Ovary (tissue), 7 donors: ENCODE measurements at regions not wholly inside any gene's neighbourhood (a gene's known extent, or its start where the extent isn't known, plus 50 kb on each side); places are given as distances from the start of the nearest gene placed in this dataset.

Experiments
- DNase-seq, 5 donors: peaks; one replicate each; pipeline ENCODE4 v3.0.0-alpha.2; 2019 to 2020
- H3K27ac ChIP-seq, 2 donors: fragments of 200-600 bp; one replicate each; pipeline versions ENCODE4 v1.5.1 to v1.8.0; 2019 to 2022
- H3K27me3 ChIP-seq: fragments of 200-600 bp; one replicate; pipeline ENCODE4 v1.8.0; 2022
- H3K36me3 ChIP-seq: fragments of 200-600 bp; sonication (generic); one replicate; pipeline ENCODE4 v1.5.1; 2019
- H3K4me1 ChIP-seq: one replicate; pipeline ENCODE4 v1.8.1; 2013; ENCODE audit warnings: mild to moderate bottlenecking, moderate library complexity; ENCODE audit not compliant: insufficient read depth
- H3K4me3 ChIP-seq: fragments of 200-600 bp; sonication (generic); one replicate; pipeline ENCODE4 v1.5.1; 2017
- H3K9me3 ChIP-seq, 2 donors: fragments of 200-600 bp in 1 of 2; sonication (generic) in 1 of 2; one replicate each; pipeline versions ENCODE4 v1.5.1 to v1.8.1; 2013 to 2019; ENCODE audit warnings: mild to moderate bottlenecking in 1 of 2, moderate library complexity in 1 of 2
- EP300 ChIP-seq: sonication (generic); formaldehyde crosslinking; IDR thresholded peaks from one replicate; pipeline ENCODE4 v1.6.1; 2017; ENCODE audit warnings: antibody characterized with exemption
- POLR2A ChIP-seq: fragments of 450-650 bp; IDR thresholded peaks from one replicate; pipeline ENCODE4 v1.6.1; 2017; ENCODE audit warnings: antibody characterized with exemption, mild to moderate bottlenecking, moderate library complexity
- WGBS, 3 donors: extraction: QIAGEN DNeasy Blood & Tissue Kit in 1 of 3; methylation state at CpG; one replicate each; pipeline versions ENCODE4 v1.1.5 to v1.1.7; 2013 to 2017; 5-methylcytosine and 5-hydroxymethylcytosine counted together
- intact Hi-C, 4 donors: fragments of 100-400 bp; cut with DNase I; formaldehyde crosslinking; loops; one replicate each; pipeline versions ENCODE4 v1.11.0 to v1.15.1; 2022 to 2023
- TF ChIP-seq, protein P1 (sequence below), 3 donors: fragments of 450-650 bp in 2 of 3; fragments of 200-600 bp in 1 of 3; IDR thresholded peaks; one replicate each; pipeline versions ENCODE4 v1.5.1 to v1.8.0; 2016 to 2022; ENCODE audit warnings: antibody characterized with exemption in 3 of 3, mild to moderate bottlenecking in 1 of 3
- donor health status: DM: no; HTN: no; CAD: no; lungs with moderate emphysema.
- donor health status: DM: no; HTN: no; CAD: no.
- donor health status: Bipolar disorder and iron deficiency.
- donor health status: DM: no; HTN: no; CAD: no.
- donor health status: DM: yes; HTN: yes; CAD: no.

DNA sequence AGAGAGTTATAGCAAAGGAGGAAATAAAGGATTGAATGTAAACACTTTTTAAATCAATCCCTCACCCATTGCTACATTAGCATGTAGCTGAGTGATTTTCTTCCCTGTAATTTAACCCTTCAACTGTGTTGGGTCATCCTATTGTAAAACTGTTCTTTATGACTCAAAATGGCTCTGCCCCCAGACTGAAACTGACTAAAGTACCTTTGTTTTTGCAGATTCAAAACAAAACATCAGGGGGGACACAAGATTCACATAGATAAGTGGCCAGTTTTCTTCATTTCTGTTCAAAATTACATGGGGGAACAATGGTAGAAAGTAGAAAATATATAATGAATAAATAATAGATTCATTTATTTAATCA lies 268.4 kb downstream of the IGSF11 start:
- H3K27ac ChIP-seq, result no peak overlapping the region
- intact Hi-C loops, result no loop called here
- DNase-seq, result no peak
- H3K27me3 ChIP-seq, result no peaks in the 10 kb centered on the region
- no peak overlapping the region for H3K4me3 ChIP-seq
- TF ChIP-seq, protein P1, sequence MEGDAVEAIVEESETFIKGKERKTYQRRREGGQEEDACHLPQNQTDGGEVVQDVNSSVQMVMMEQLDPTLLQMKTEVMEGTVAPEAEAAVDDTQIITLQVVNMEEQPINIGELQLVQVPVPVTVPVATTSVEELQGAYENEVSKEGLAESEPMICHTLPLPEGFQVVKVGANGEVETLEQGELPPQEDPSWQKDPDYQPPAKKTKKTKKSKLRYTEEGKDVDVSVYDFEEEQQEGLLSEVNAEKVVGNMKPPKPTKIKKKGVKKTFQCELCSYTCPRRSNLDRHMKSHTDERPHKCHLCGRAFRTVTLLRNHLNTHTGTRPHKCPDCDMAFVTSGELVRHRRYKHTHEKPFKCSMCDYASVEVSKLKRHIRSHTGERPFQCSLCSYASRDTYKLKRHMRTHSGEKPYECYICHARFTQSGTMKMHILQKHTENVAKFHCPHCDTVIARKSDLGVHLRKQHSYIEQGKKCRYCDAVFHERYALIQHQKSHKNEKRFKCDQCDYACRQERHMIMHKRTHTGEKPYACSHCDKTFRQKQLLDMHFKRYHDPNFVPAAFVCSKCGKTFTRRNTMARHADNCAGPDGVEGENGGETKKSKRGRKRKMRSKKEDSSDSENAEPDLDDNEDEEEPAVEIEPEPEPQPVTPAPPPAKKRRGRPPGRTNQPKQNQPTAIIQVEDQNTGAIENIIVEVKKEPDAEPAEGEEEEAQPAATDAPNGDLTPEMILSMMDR (IDR thresholded peaks at IDR 0.05), result no peak
- TF ChIP-seq POLR2A (no peak), EP300 (no peak)
- no peaks in the 10 kb centered on the region for H3K36me3 ChIP-seq
- no peaks in the 10 kb centered on the region for H3K9me3 ChIP-seq
- no peaks in the 10 kb centered on the region for H3K4me1 ChIP-seq

DNA sequence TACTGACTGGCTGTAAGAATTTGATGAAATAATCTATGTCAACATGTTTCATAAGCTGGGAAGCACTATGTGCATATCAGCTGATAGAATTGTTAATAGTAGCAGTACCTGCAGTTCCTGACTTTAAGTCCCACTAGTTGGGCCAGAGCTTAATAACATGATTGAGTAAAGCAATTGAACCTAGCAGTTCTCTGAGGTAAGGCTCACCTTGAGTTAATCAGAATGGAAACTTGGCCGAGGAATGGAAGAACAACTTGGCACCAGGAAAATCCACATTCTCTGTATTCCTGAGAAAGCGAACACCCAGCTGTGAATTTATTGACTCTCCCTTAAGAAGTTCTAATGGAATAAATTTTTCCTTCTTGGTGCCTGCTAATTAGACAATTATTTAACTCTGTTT lies 262.6 kb downstream of the IGSF11 start:
- WGBS, 3 donors, result 37 to 48% (median 42%) methylated on average over 2 of the region's 2 CpGs
- H3K4me1 ChIP-seq, result no peaks in the 10 kb centered on the region
- no peaks in the 10 kb centered on the region for H3K27me3 ChIP-seq
- no peak overlapping the region for H3K27ac ChIP-seq
- H3K9me3 ChIP-seq, result no peaks in the 10 kb centered on the region
- DNase-seq, result no peak
- H3K36me3 ChIP-seq, result no peaks in the 10 kb centered on the region
- H3K4me3 ChIP-seq, result no peak overlapping the region
- intact Hi-C loops, result no loop called here
- TF ChIP-seq POLR2A, result no peak
- TF ChIP-seq EP300, result no peak
- TF ChIP-seq, protein P1 (IDR thresholded peaks at IDR 0.05), result no peak

DNA sequence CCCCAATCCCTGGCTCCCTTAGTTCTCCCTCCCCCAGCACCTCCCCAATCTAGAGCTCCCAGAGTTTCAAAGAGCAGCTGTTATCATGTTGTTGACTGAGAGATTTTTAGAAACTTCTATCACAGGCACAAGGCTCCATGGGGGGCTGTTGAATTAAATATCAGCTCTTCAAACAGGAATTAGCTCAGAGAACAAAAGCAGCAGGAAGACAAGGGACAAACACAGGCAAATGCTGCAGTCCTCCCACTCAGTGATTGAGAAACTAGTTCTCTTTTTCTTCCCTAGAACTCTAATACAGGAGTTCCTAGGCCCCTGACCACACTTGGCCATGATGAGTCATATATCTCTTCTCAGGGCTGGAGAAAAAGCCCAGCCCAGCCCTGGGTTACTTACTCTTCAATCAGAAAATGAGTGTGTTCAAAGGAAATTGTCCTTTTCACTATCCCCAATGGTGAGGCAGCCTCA lies 262.1 kb downstream of the IGSF11 start:
- no peaks in the 10 kb centered on the region for H3K9me3 ChIP-seq
- H3K4me1 ChIP-seq, result no peaks in the 10 kb centered on the region
- TF ChIP-seq EP300, result no peak
- no peak for TF ChIP-seq POLR2A
- TF ChIP-seq, protein P1 (IDR thresholded peaks at IDR 0.05), result no peak
- no peaks in the 10 kb centered on the region for H3K36me3 ChIP-seq
- intact Hi-C loops, result no loop called here
- no peak overlapping the region for H3K27ac ChIP-seq
- no peak overlapping the region for H3K4me3 ChIP-seq
- no peaks in the 10 kb centered on the region for H3K27me3 ChIP-seq
- DNase-seq, result no peak

DNA sequence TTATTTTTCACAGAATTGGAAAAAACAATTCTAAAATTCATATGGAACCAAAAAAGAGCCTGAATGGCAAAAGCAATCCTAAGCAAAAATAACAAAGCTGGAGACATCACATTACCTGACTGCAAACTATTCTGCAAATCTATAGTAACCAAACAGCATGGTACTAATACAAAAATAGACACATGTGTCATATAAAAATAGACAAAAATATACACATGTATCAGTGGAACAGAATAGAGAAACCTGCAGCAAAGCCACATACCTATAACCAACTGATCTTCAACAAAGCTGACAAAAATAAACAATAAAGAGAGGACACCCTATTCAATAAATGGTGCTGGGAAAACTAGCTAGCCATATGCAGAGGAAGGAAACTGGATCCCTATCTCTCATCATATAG lies 259.6 kb downstream of the IGSF11 start:
- H3K4me1 ChIP-seq, result no peaks in the 10 kb centered on the region
- DNase-seq, result no peak
- no peaks in the 10 kb centered on the region for H3K36me3 ChIP-seq
- no peak overlapping the region for H3K27ac ChIP-seq
- no peak overlapping the region for H3K4me3 ChIP-seq
- TF ChIP-seq, protein P1 (IDR thresholded peaks at IDR 0.05), result no peak
- TF ChIP-seq POLR2A (no peak), EP300 (no peak)
- H3K9me3 ChIP-seq, result no peaks in the 10 kb centered on the region
- no peaks in the 10 kb centered on the region for H3K27me3 ChIP-seq
- intact Hi-C loops, result no loop called here

DNA sequence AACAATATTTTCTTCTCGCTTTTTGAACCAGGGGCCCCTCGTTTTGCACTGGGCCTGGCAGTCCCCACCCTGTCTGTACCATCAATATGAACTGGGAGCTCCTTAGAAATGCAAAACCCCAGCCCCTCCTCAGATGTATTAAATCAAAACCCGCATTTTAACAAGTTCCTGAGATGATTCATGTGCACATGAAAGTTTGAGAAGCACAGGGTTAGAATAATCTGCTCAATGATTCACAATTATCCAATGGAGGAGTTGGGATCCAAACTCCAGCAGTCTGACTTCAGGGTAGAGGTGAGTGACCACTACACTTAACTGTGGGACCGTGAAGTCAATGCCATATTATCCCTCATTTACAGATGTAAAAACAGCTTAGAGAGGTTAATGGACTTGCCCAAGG lies 256.4 kb downstream of the IGSF11 start:
- intact Hi-C loops, result no loop called here
- TF ChIP-seq POLR2A (no peak), EP300 (no peak)
- TF ChIP-seq, protein P1 (IDR thresholded peaks at IDR 0.05), result no peak
- DNase-seq, result no peak
- H3K9me3 ChIP-seq, result no peaks in the 10 kb centered on the region
- no peaks in the 10 kb centered on the region for H3K36me3 ChIP-seq
- H3K4me1 ChIP-seq, result no peaks in the 10 kb centered on the region
- H3K27ac ChIP-seq, result no peak overlapping the region
- WGBS, 3 donors, result 59 to 76% (median 65%) methylated on average over 4 of the region's 4 CpGs
- H3K27me3 ChIP-seq, result no peaks in the 10 kb centered on the region
- H3K4me3 ChIP-seq, result no peak overlapping the region
